KMS-11 (cell line): ENCODE measurements at regions not wholly inside any gene's neighbourhood (a gene's known extent, or its start where the extent isn't known, plus 50 kb on each side); places are given as distances from the start of the nearest gene placed in this dataset.

ENCODE experiments used
- H2AFZ ChIP-seq: fragments of 200-600 bp; sonication (generic); 2 replicates; pipeline ENCODE4 v1.6.1; 2016; ENCODE audit warnings: antibody characterized with exemption, mixed run types, low read depth
- H3K27ac ChIP-seq: fragments of 200-600 bp; sonication (generic); 2 replicates; pipeline ENCODE4 v1.6.1; 2016; ENCODE audit warnings: mild to moderate bottlenecking, mixed run types
- H3K27me3 ChIP-seq: fragments of 200-600 bp; sonication (generic); 2 replicates; pipeline ENCODE4 v1.6.1; 2017; ENCODE audit warnings: mild to moderate bottlenecking, low read depth, mixed run types, moderate library complexity; ENCODE audit not compliant: insufficient read depth
- H3K36me3 ChIP-seq: fragments of 200-600 bp; sonication (generic); 2 replicates; pipeline ENCODE4 v1.6.1; 2017; ENCODE audit warnings: mild to moderate bottlenecking, mixed run types; ENCODE audit not compliant: insufficient read depth
- H3K4me1 ChIP-seq: fragments of 200-600 bp; sonication (generic); 2 replicates; pipeline ENCODE4 v1.6.1; 2016; ENCODE audit warnings: mild to moderate bottlenecking, low read depth, mixed run types; ENCODE audit not compliant: poor library complexity, severe bottlenecking
- H3K4me2 ChIP-seq: fragments of 200-600 bp; sonication (generic); 2 replicates; pipeline ENCODE4 v1.7.0; 2016; ENCODE audit warnings: mild to moderate bottlenecking, mixed run types
- H3K4me3 ChIP-seq: fragments of 200-600 bp; sonication (generic); IDR thresholded peaks from 2 replicates; pipeline ENCODE4 v1.6.1; 2017; ENCODE audit warnings: low read depth, low read length, mixed read lengths; ENCODE audit not compliant: insufficient read depth
- H3K79me2 ChIP-seq: fragments of 200-600 bp; sonication (generic); 2 replicates; pipeline ENCODE4 v1.6.1; 2016; ENCODE audit warnings: low read depth, mixed run types; ENCODE audit not compliant: insufficient read depth
- H3K9ac ChIP-seq: fragments of 200-600 bp; sonication (generic); 2 replicates; pipeline ENCODE4 v1.6.1; 2016; ENCODE audit warnings: mild to moderate bottlenecking, mixed run types
- H4K20me1 ChIP-seq: fragments of 200-600 bp; sonication (generic); 2 replicates; pipeline ENCODE4 v1.6.1; 2016; ENCODE audit warnings: mild to moderate bottlenecking, mixed run types; ENCODE audit not compliant: insufficient read depth
- TF ChIP-seq, protein P1 (sequence below): fragments of 200-600 bp; sonication (generic); conservative IDR thresholded peaks from 2 replicates; pipeline ENCODE4 v1.6.1; 2017; ENCODE audit warnings: low read depth, mild to moderate bottlenecking, antibody characterized with exemption, low read length, moderate library complexity, mixed read lengths

DNA sequence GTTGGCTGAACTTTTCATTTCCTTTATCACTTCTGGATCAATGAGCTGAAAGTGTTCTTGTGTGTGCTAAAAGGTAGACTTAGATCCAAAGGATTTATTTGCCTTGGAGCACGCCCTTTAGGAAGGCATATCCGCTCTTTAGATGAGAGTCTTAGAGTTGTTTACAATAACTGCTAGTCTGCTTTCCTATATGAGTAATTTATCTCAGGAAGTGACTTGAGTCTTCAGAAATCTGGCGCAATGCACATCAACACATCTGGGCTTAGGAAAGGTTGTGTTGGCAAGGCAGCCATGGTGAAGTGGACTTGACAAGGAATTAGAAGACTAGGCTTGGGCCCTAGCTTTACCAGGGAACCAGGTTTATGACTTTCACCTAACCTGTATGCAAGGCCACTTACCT is 204.1 kb upstream of the PTGFR start:
- H4K20me1 ChIP-seq = no peaks in the 10 kb centered on the region
- H3K4me3 ChIP-seq = no peak overlapping the region
- H3K9ac ChIP-seq = no peak overlapping the region
- H3K4me1 ChIP-seq = no peaks in the 10 kb centered on the region
- no peak overlapping the region for H3K4me2 ChIP-seq
- no peaks in the 10 kb centered on the region for H3K79me2 ChIP-seq
- H2AFZ ChIP-seq = no peak overlapping the region
- TF ChIP-seq, protein P1, sequence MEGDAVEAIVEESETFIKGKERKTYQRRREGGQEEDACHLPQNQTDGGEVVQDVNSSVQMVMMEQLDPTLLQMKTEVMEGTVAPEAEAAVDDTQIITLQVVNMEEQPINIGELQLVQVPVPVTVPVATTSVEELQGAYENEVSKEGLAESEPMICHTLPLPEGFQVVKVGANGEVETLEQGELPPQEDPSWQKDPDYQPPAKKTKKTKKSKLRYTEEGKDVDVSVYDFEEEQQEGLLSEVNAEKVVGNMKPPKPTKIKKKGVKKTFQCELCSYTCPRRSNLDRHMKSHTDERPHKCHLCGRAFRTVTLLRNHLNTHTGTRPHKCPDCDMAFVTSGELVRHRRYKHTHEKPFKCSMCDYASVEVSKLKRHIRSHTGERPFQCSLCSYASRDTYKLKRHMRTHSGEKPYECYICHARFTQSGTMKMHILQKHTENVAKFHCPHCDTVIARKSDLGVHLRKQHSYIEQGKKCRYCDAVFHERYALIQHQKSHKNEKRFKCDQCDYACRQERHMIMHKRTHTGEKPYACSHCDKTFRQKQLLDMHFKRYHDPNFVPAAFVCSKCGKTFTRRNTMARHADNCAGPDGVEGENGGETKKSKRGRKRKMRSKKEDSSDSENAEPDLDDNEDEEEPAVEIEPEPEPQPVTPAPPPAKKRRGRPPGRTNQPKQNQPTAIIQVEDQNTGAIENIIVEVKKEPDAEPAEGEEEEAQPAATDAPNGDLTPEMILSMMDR = no peak
- no peaks in the 10 kb centered on the region for H3K27me3 ChIP-seq
- no peak overlapping the region for H3K27ac ChIP-seq
- H3K36me3 ChIP-seq = no peaks in the 10 kb centered on the region

DNA sequence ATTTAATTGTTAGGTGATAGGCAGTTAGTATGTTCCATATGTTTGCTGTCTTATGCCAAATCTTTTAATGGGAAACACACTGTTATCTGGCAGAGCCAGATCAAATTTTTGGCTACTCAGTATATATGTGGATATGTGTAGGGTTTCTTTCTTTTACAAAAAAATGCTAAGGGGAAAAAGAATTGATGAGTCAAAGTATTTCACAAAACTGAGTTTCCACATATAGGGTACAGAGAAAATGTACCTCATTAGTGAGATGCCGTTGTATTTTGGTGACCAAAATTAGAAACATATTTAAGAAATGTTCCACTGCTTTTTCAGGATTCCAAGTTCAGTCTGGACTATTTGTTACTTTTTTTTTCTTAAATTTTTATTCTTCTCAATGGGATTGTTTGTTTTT is 201.2 kb upstream of the PTGFR start:
- no peaks in the 10 kb centered on the region for H3K4me1 ChIP-seq
- no peaks in the 10 kb centered on the region for H3K79me2 ChIP-seq
- H3K27me3 ChIP-seq = no peaks in the 10 kb centered on the region
- H3K27ac ChIP-seq = no peak overlapping the region
- TF ChIP-seq, protein P1 = no peak
- H3K36me3 ChIP-seq = no peaks in the 10 kb centered on the region
- H4K20me1 ChIP-seq = no peaks in the 10 kb centered on the region
- no peak overlapping the region for H3K4me3 ChIP-seq
- H3K4me2 ChIP-seq = no peak overlapping the region
- no peak overlapping the region for H3K9ac ChIP-seq
- H2AFZ ChIP-seq = no peak overlapping the region

DNA sequence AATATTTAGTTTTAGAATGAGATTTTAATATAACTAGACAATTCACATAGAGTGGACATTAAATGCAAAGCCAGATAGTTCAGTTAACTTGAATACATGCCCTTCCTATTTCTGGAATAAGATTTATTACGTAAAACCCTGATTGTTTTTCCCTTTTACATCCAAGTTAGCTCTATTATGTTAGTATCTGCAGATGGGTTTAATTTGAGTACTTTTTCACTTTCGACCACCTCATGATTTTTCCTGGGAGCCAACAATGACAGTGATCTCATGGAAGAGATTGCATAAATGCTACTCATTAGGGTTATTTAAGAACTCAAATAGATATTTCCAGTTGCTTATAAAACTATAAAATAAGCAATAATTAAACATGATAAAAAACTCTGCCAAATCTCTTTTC is 199.4 kb upstream of the PTGFR start:
- no peak overlapping the region for H3K4me3 ChIP-seq
- H3K4me1 ChIP-seq = no peaks in the 10 kb centered on the region
- no peaks in the 10 kb centered on the region for H3K27me3 ChIP-seq
- no peak overlapping the region for H3K4me2 ChIP-seq
- no peak overlapping the region for H2AFZ ChIP-seq
- H3K36me3 ChIP-seq = no peaks in the 10 kb centered on the region
- no peak overlapping the region for H3K27ac ChIP-seq
- no peaks in the 10 kb centered on the region for H4K20me1 ChIP-seq
- TF ChIP-seq, protein P1 = no peak
- no peak overlapping the region for H3K9ac ChIP-seq
- H3K79me2 ChIP-seq = no peaks in the 10 kb centered on the region

DNA sequence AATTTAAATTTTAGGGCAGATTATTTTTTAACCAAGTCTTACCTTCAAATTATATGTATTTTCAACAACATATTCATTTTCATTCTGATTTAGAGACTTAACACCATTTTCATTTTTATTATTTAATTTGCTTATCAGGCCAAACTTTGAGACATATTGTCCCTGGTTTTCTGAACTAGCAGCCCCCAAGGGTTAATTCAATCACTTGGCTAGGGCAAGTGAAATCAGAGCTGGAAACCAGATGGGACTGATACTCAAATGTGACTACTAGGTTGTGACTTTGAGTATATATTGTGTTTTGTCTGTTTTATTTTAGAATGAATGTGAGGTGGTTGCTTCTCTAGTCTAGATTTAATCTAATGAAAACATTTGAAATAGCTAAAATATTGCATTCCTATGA is 198.9 kb upstream of the PTGFR start:
- H3K4me1 ChIP-seq = peaks cover 3% of the 10 kb centered on the region
- H3K4me3 ChIP-seq = no peak overlapping the region
- no peaks in the 10 kb centered on the region for H4K20me1 ChIP-seq
- TF ChIP-seq, protein P1 = no peak
- H3K79me2 ChIP-seq = no peaks in the 10 kb centered on the region
- H3K4me2 ChIP-seq = no peak overlapping the region
- H3K27me3 ChIP-seq = no peaks in the 10 kb centered on the region
- no peak overlapping the region for H2AFZ ChIP-seq
- H3K27ac ChIP-seq = no peak overlapping the region
- no peaks in the 10 kb centered on the region for H3K36me3 ChIP-seq
- H3K9ac ChIP-seq = no peak overlapping the region

DNA sequence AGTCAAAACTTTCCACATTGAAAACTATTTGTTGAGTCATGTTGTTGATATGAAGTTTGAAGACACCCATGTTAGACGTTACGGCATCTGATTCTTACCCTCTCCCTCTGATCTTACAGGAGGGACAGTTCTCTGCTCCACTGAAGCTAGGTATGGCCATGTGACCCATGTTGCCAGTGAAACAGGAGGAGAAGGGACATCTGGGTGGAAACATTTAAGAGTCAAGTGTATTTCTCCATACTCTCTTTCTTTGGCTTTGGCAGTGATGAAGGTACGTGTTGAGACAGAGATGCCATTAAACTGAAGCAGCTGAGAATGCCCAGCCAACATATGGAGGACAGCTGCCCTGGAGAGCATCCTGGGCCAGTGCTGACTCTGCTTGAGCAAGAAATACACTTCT is 198.4 kb upstream of the PTGFR start:
- no peaks in the 10 kb centered on the region for H3K27me3 ChIP-seq
- no peaks in the 10 kb centered on the region for H3K36me3 ChIP-seq
- H3K27ac ChIP-seq = no peak overlapping the region
- TF ChIP-seq, protein P1 = no peak
- H3K4me1 ChIP-seq = peaks cover 8% of the 10 kb centered on the region
- H3K4me2 ChIP-seq = no peak overlapping the region
- no peak overlapping the region for H3K4me3 ChIP-seq
- H3K9ac ChIP-seq = no peak overlapping the region
- no peaks in the 10 kb centered on the region for H4K20me1 ChIP-seq
- H3K79me2 ChIP-seq = no peaks in the 10 kb centered on the region
- H2AFZ ChIP-seq = no peak overlapping the region
